Loucy (cell line): ENCODE measurements at regions not wholly inside any gene's neighbourhood (a gene's known extent, or its start where the extent isn't known, plus 50 kb on each side); places are given as distances from the start of the nearest gene placed in this dataset.

ENCODE experiments used
- H2AFZ ChIP-seq: fragments of 200-600 bp; sonication (generic); 2 replicates; pipeline ENCODE4 v1.6.0; 2016; ENCODE audit warnings: antibody characterized with exemption, mild to moderate bottlenecking, low read length, moderate library complexity
- H3F3A ChIP-seq: fragments of 200-600 bp; 2 replicates; pipeline ENCODE4 v1.6.0; 2016; ENCODE audit warnings: antibody characterized with exemption, low read depth, mild to moderate bottlenecking
- H3K27me3 ChIP-seq: fragments of 200-600 bp; sonication (generic); 2 replicates; pipeline ENCODE4 v1.6.1; 2014; ENCODE audit warnings: low read length, mild to moderate bottlenecking; ENCODE audit not compliant: insufficient read depth, poor library complexity, severe bottlenecking
- H3K36me3 ChIP-seq: fragments of 200-600 bp; sonication (generic); 2 replicates; pipeline ENCODE4 v1.6.1; 2016; ENCODE audit warnings: low read length; ENCODE audit not compliant: insufficient read depth
- H3K4me1 ChIP-seq: fragments of 200-600 bp; sonication (generic); 2 replicates; pipeline ENCODE4 v1.5.1; 2014; ENCODE audit warnings: low read length, mild to moderate bottlenecking; ENCODE audit not compliant: insufficient read depth, poor library complexity, severe bottlenecking
- H3K4me2 ChIP-seq: fragments of 200-600 bp; sonication (generic); 2 replicates; pipeline ENCODE4 v1.6.0; 2014; ENCODE audit warnings: antibody characterized with exemption, low read length, low read depth, mild to moderate bottlenecking; ENCODE audit not compliant: poor library complexity, severe bottlenecking
- H3K4me3 ChIP-seq: fragments of 200-600 bp; sonication (generic); 2 replicates; pipeline ENCODE4 v1.5.1; 2014; ENCODE audit warnings: low read length, mild to moderate bottlenecking, mixed read lengths; ENCODE audit not compliant: poor library complexity, severe bottlenecking
- H3K79me2 ChIP-seq: fragments of 200-600 bp; sonication (generic); 2 replicates; pipeline ENCODE4 v1.6.1; 2014; ENCODE audit warnings: low read length; ENCODE audit not compliant: insufficient read depth
- H3K9ac ChIP-seq: fragments of 200-600 bp; sonication (generic); 2 replicates; pipeline ENCODE4 v1.6.0; 2014; ENCODE audit warnings: mild to moderate bottlenecking, low read depth, low read length, moderate library complexity; ENCODE audit not compliant: poor library complexity, severe bottlenecking
- H3K9me2 ChIP-seq: fragments of 200-600 bp; sonication (generic); replicated peaks from 2 replicates; pipeline ENCODE4 v1.6.1; 2016; ENCODE audit warnings: low read depth, low read length, mixed read lengths
- H3K9me3 ChIP-seq: fragments of 200-600 bp; sonication (generic); 2 replicates; pipeline ENCODE4 v1.6.1; 2014; ENCODE audit warnings: mild to moderate bottlenecking, antibody characterized with exemption, low read length, low read depth; ENCODE audit not compliant: insufficient read depth
- H4K20me1 ChIP-seq: fragments of 200-600 bp; sonication (generic); 2 replicates; pipeline ENCODE4 v1.6.0; 2014; ENCODE audit warnings: antibody characterized with exemption, low read length, mild to moderate bottlenecking; ENCODE audit not compliant: insufficient read depth, poor library complexity, severe bottlenecking
- EZH2phosphoT487 ChIP-seq: fragments of 200-600 bp; IDR thresholded peaks from 2 replicates; pipeline ENCODE4 v1.6.1; 2018; ENCODE audit warnings: antibody characterized with exemption, mild to moderate bottlenecking, moderate library complexity, borderline replicate concordance
- TF ChIP-seq, protein P1 (sequence below): fragments of 200-600 bp; sonication (generic); conservative IDR thresholded peaks from 2 replicates; pipeline ENCODE4 v1.5.1; 2014; ENCODE audit warnings: mild to moderate bottlenecking, antibody characterized with exemption, low read length

DNA sequence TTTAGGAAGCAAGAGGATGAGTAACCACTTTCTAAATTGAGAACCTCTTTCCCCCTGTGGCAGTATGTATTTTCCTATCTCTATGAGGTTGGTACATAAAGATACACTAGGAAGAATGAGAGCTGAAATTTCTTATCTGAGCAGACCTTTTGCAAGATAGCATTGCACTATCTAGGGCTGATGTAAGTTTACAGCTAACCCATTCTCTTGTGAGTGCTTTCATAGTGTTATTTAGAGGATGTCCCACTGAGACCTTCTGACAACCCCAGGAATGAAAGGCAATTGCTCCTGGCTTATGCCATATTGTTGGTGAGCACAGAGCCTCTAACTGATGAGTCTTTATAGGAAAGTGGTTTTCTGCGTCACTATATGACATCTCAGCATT lies 1209.3 kb upstream of the CDH6 start:
- Histone ChIP-seq H3K9me3 (no peaks in the 10 kb centered on the region), H3K4me2 (no peak overlapping the region), H3K9me2 (no peaks in the 10 kb centered on the region), H3K4me1 (no peaks in the 10 kb centered on the region), H3F3A (no peaks in the 10 kb centered on the region), H3K36me3 (no peaks in the 10 kb centered on the region), H3K9ac (no peak overlapping the region), H4K20me1 (no peaks in the 10 kb centered on the region), H3K27me3 (no peaks in the 10 kb centered on the region), H3K4me3 (no peak overlapping the region), H2AFZ (no peak overlapping the region), H3K79me2 (no peaks in the 10 kb centered on the region)
- TF ChIP-seq EZH2phosphoT487 = no peak
- TF ChIP-seq, protein P1, sequence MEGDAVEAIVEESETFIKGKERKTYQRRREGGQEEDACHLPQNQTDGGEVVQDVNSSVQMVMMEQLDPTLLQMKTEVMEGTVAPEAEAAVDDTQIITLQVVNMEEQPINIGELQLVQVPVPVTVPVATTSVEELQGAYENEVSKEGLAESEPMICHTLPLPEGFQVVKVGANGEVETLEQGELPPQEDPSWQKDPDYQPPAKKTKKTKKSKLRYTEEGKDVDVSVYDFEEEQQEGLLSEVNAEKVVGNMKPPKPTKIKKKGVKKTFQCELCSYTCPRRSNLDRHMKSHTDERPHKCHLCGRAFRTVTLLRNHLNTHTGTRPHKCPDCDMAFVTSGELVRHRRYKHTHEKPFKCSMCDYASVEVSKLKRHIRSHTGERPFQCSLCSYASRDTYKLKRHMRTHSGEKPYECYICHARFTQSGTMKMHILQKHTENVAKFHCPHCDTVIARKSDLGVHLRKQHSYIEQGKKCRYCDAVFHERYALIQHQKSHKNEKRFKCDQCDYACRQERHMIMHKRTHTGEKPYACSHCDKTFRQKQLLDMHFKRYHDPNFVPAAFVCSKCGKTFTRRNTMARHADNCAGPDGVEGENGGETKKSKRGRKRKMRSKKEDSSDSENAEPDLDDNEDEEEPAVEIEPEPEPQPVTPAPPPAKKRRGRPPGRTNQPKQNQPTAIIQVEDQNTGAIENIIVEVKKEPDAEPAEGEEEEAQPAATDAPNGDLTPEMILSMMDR = no peak

DNA sequence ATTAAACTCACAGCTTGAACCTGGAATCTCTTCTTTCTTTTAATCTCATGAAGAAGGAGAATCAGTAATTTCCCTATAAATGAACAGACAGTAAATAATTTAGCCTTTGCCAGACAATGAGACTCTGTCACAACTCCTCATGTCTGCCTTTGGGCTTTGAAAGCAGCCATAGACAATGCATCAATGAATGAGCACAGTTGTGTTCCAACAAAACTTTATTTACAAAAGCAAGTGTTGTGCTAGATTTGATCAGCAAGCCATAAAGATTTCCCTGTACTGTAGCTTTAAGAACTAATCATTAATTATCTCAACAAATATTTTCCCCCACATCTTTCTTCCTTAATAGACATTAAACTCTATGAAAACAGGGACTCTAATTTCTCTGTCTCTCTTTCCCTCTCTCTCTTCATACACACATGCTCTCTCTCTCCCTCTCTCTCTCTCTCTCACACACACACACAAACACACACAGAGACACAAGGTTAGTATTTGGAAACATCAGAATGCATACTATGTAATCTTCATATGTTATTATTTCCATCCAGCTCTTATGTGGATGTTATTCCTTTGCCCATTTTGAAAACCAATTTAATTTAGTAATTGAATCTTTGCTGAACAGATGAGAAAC lies 1209.8 kb upstream of the CDH6 start:
- no peaks in the 10 kb centered on the region for H3K27me3 ChIP-seq
- no peaks in the 10 kb centered on the region for H3K9me2 ChIP-seq
- H4K20me1 ChIP-seq = no peaks in the 10 kb centered on the region
- no peaks in the 10 kb centered on the region for H3K36me3 ChIP-seq
- H3K4me2 ChIP-seq = no peak overlapping the region
- TF ChIP-seq, protein P1 = no peak
- no peak for TF ChIP-seq EZH2phosphoT487
- H2AFZ ChIP-seq = no peak overlapping the region
- H3K9ac ChIP-seq = no peak overlapping the region
- no peaks in the 10 kb centered on the region for H3K79me2 ChIP-seq
- H3K4me1 ChIP-seq = no peaks in the 10 kb centered on the region
- H3K4me3 ChIP-seq = no peak overlapping the region
- H3K9me3 ChIP-seq = no peaks in the 10 kb centered on the region
- H3F3A ChIP-seq = no peaks in the 10 kb centered on the region

DNA sequence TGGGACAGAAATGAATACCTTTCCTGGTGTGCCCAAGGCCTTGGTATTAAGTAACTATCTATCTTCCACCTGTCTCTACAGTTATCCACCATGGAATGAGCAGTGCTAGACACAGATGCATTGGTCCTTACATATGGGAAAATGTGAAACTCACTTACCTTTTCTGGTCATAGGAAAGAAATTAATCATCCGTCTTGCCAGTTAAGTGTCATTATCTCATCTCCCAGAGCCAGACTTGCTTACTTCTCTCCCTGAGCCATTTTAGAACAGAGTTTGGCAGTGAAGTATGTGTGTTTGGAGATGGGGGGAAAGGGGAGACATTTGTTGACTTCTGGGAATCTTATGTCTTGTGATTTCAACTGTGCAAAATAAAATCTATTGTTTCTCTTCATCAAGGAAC lies 1211.0 kb upstream of the CDH6 start:
- H4K20me1 ChIP-seq = no peaks in the 10 kb centered on the region
- no peaks in the 10 kb centered on the region for H3K9me3 ChIP-seq
- no peak for TF ChIP-seq EZH2phosphoT487
- TF ChIP-seq, protein P1 = no peak
- no peaks in the 10 kb centered on the region for H3K9me2 ChIP-seq
- H3K4me1 ChIP-seq = no peaks in the 10 kb centered on the region
- no peaks in the 10 kb centered on the region for H3K36me3 ChIP-seq
- no peak overlapping the region for H3K4me2 ChIP-seq
- no peaks in the 10 kb centered on the region for H3K79me2 ChIP-seq
- no peak overlapping the region for H2AFZ ChIP-seq
- no peak overlapping the region for H3K4me3 ChIP-seq
- H3K9ac ChIP-seq = no peak overlapping the region
- no peaks in the 10 kb centered on the region for H3K27me3 ChIP-seq
- H3F3A ChIP-seq = no peaks in the 10 kb centered on the region
